ENCODE measurements at regions not wholly inside any gene's neighbourhood (a gene's known extent, or its start where the extent isn't known, plus 50 kb on each side); places are given as distances from the start of the nearest gene placed in this dataset.

- no peak for TF ChIP-seq INSM2 (tag by site-specific recombination; IDR thresholded peaks at IDR 0.05)
Measured at GRCh38 chr16:19945934-19946333, 61.3 kb upstream of the GPRC5B start (continued).

GRCh38 chr16:19940195-19940594 lies 55.5 kb upstream of the GPRC5B start:
- CTCF ChIA-PET = no interaction called here
- POLR2A ChIA-PET = no interaction called here
- TF ChIP-seq ZNF354C (tag by site-specific recombination; IDR thresholded peaks at IDR 0.05; ENCODE audit: borderline replicate concordance, low read depth) (no peak), ZSCAN23 (tag by site-specific recombination; IDR thresholded peaks at IDR 0.05) (no peak), ZNF221 (tag by site-specific recombination; IDR thresholded peaks at IDR 0.05; ENCODE audit: borderline replicate concordance) (no peak), ZNF677 (tag by site-specific recombination; IDR thresholded peaks at IDR 0.05) (no peak), ZNF112 (tag by site-specific recombination; IDR thresholded peaks at IDR 0.05) (no peak), ZFP69B (tag by site-specific recombination; IDR thresholded peaks at IDR 0.05) (no peak), ZNF549 (tag by site-specific recombination; IDR thresholded peaks at IDR 0.05) (no peak), ZNF174 (tag by site-specific recombination; IDR thresholded peaks at IDR 0.05) (no peak), GLI2 (tag by site-specific recombination; IDR thresholded peaks at IDR 0.05; ENCODE audit: borderline replicate concordance, low read depth) (no peak), HOXC10 (CRISPR knock-in tag; IDR thresholded peaks at IDR 0.05) (no peak)

GRCh38 chr16:19939553-19939952 lies 54.9 kb upstream of the GPRC5B start:
- Histone ChIP-seq H3K27ac (ENCODE audit: extremely low read depth, low read depth, low read length) (no peak overlapping the region), H3K4me3 (ENCODE audit: low read depth, low read length) (no peak overlapping the region), H3K4me1 (ENCODE audit: control insufficient read depth, insufficient read depth, low read length) (no peaks in the 10 kb centered on the region), H3K9me3 (ENCODE audit: control insufficient read depth, insufficient read depth, low read depth, low read length) (no peaks in the 10 kb centered on the region), H3K36me3 (ENCODE audit: control insufficient read depth in 2 of 2, insufficient read depth in 1 of 2, low read length in 2 of 2) (no peaks in the 10 kb centered on the region)
- ChIA-PET POLR2A (no interaction called here), CTCF (no interaction called here)
- TF ChIP-seq KLF10 (tag by site-specific recombination; IDR thresholded peaks at IDR 0.05) (no peak), ZNF580 (tag by site-specific recombination; IDR thresholded peaks at IDR 0.05) (no peak), SALL2 (tag by site-specific recombination; IDR thresholded peaks at IDR 0.05; ENCODE audit: borderline replicate concordance) (no peak), ZNF426 (tag by site-specific recombination; IDR thresholded peaks at IDR 0.05) (no peak), ZNF280C (tag by site-specific recombination; IDR thresholded peaks at IDR 0.05) (no peak), HOXD13 (CRISPR knock-in tag; IDR thresholded peaks at IDR 0.05; ENCODE audit: borderline replicate concordance) (no peak), ZNF26 (tag by site-specific recombination; IDR thresholded peaks at IDR 0.05) (no peak), ZNF843 (tag by site-specific recombination; IDR thresholded peaks at IDR 0.05) (no peak), ZNF48 (tag by site-specific recombination; IDR thresholded peaks at IDR 0.05) (no peak), ZNF202 (tag by site-specific recombination; IDR thresholded peaks at IDR 0.05; ENCODE audit: borderline replicate concordance) (no peak), KLF7 (tag by site-specific recombination; IDR thresholded peaks at IDR 0.05; ENCODE audit: borderline replicate concordance) (no peak)

More at GRCh38 chr16:19940195-19940594, 55.5 kb upstream of the GPRC5B start:
- Histone ChIP-seq H3K36me3 (ENCODE audit: control insufficient read depth in 2 of 2, insufficient read depth in 1 of 2, low read length in 2 of 2) (no peaks in the 10 kb centered on the region), H3K9me3 (ENCODE audit: control insufficient read depth, insufficient read depth, low read depth, low read length) (no peaks in the 10 kb centered on the region), H3K4me1 (ENCODE audit: control insufficient read depth, insufficient read depth, low read length) (no peaks in the 10 kb centered on the region), H3K27ac (ENCODE audit: extremely low read depth, low read depth, low read length) (no peak overlapping the region), H3K4me3 (ENCODE audit: low read depth, low read length) (no peak overlapping the region)

All from HEK293 (cell line).